ENCODE measurements at regions not wholly inside any gene's neighbourhood (a gene's known extent, or its start where the extent isn't known, plus 50 kb on each side); places are given as distances from the start of the nearest gene placed in this dataset.

GRCh38 chr5:89444088-89444487 lies 561.1 kb upstream of the MEF2C start:
- TF ChIP-seq CTCF (IDR thresholded peaks at IDR 0.05) (no peak), POLR2A (IDR thresholded peaks at IDR 0.05) (no peak), POLR2AphosphoS5 (IDR thresholded peaks at IDR 0.05) (no peak), EP300 (IDR thresholded peaks at IDR 0.05) (no peak)
